HEK293 (cell line): ENCODE measurements at regions not wholly inside any gene's neighbourhood (a gene's known extent, or its start where the extent isn't known, plus 50 kb on each side); places are given as distances from the start of the nearest gene placed in this dataset.

Experiments used
- CTCF ChIA-PET: fragments of 350-600 bp; formaldehyde crosslinking; extraction: SDS; loops from one replicate; lab custom pipeline; 2021; ENCODE audit warnings: antibody characterized with exemption; lab: Yijun Ruan, JAX
- POLR2A ChIA-PET: fragments of 300-600 bp; formaldehyde crosslinking; extraction: SDS; loops from one replicate; lab custom pipeline; 2020; ENCODE audit warnings: antibody characterized with exemption, inconsistent platforms; lab: Yijun Ruan, JAX
- H3K27ac ChIP-seq: fragments of 200-500 bp; sonication (Bioruptor generic); 2 replicates; pipeline ENCODE4 v1.5.1; 2014; ENCODE audit warnings: low read depth, low read length, control low read depth, inconsistent platforms; ENCODE audit errors: extremely low read depth
- H3K36me3 ChIP-seq, 2 experiments: fragments of 200-500 bp in 1 of 2; sonication (Bioruptor generic) in 1 of 2; 1 replicate in 1 of 2; 2 replicates in 1 of 2; pipeline ENCODE4 v1.5.1; 2014 to 2017; ENCODE audit warnings: inconsistent platforms in 2 of 2, low read length in 2 of 2; ENCODE audit not compliant: control insufficient read depth in 2 of 2, insufficient read depth in 1 of 2
- H3K4me1 ChIP-seq: fragments of 200-500 bp; sonication (Bioruptor generic); 2 replicates; pipeline ENCODE4 v1.5.1; 2014; ENCODE audit warnings: mild to moderate bottlenecking, low read length, inconsistent platforms; ENCODE audit not compliant: control insufficient read depth, insufficient read depth
- H3K4me3 ChIP-seq: 2 replicates; pipeline ENCODE4 v1.5.1; 2011; ENCODE audit warnings: low read depth, mild to moderate bottlenecking, control low read depth, low read length, moderate library complexity
- H3K9me3 ChIP-seq: fragments of 200-500 bp; sonication (Bioruptor generic); 2 replicates; pipeline ENCODE4 v1.5.1; 2014; ENCODE audit warnings: low read depth, low read length, inconsistent platforms; ENCODE audit not compliant: control insufficient read depth, insufficient read depth
- EGR2 ChIP-seq: fragments of 450-650 bp; formaldehyde crosslinking; IDR thresholded peaks from 2 replicates; pipeline ENCODE4 v1.5.1; 2016; ENCODE audit warnings: low read depth, missing biosample characterization, missing genetic modification characterization
- ELK4 ChIP-seq: IDR thresholded peaks from 2 replicates; pipeline ENCODE4 v1.6.1; 2011; ENCODE audit warnings: mild to moderate bottlenecking, low read depth, low read length, borderline replicate concordance
- IKZF3 ChIP-seq: fragments of 450-650 bp; IDR thresholded peaks from 2 replicates; pipeline ENCODE4 v1.5.0; 2018; ENCODE audit warnings: missing biosample characterization, mild to moderate bottlenecking, missing genetic modification characterization, moderate library complexity
- INSM2 ChIP-seq: fragments of 450-650 bp; formaldehyde crosslinking; IDR thresholded peaks from 2 replicates; pipeline ENCODE4 v1.5.1; 2016; ENCODE audit warnings: missing biosample characterization, missing genetic modification characterization
- PATZ1 ChIP-seq: fragments of 450-650 bp; formaldehyde crosslinking; IDR thresholded peaks from 2 replicates; pipeline ENCODE4 v1.5.1; 2016; ENCODE audit warnings: missing biosample characterization, missing genetic modification characterization
- PRDM1 ChIP-seq: fragments of 450-650 bp; formaldehyde crosslinking; IDR thresholded peaks from 2 replicates; pipeline ENCODE4; 2016; ENCODE audit warnings: missing biosample characterization, missing genetic modification characterization
- PRDM6 ChIP-seq: fragments of 450-650 bp; formaldehyde crosslinking; IDR thresholded peaks from 2 replicates; pipeline ENCODE4 v1.5.1; 2017; ENCODE audit warnings: missing biosample characterization, missing genetic modification characterization
- ZNF10 ChIP-seq: fragments of 450-650 bp; formaldehyde crosslinking; IDR thresholded peaks from 2 replicates; pipeline ENCODE4 v1.5.1; 2017; ENCODE audit warnings: missing biosample characterization, missing genetic modification characterization
- ZNF114 ChIP-seq: fragments of 450-650 bp; formaldehyde crosslinking; IDR thresholded peaks from 2 replicates; pipeline ENCODE4 v1.5.0; 2017; ENCODE audit warnings: missing biosample characterization, missing genetic modification characterization
- ZNF266 ChIP-seq: fragments of 450-650 bp; formaldehyde crosslinking; IDR thresholded peaks from 2 replicates; pipeline ENCODE4 v1.5.1; 2016; ENCODE audit warnings: missing biosample characterization, missing genetic modification characterization, low read depth
- ZNF311 ChIP-seq: fragments of 450-650 bp; formaldehyde crosslinking; IDR thresholded peaks from 2 replicates; pipeline ENCODE4 v1.5.1; 2017; ENCODE audit warnings: missing biosample characterization, missing genetic modification characterization, borderline replicate concordance
- ZNF362 ChIP-seq: fragments of 450-650 bp; formaldehyde crosslinking; IDR thresholded peaks from 2 replicates; pipeline ENCODE4 v1.5.1; 2016; ENCODE audit warnings: missing biosample characterization, missing genetic modification characterization
- ZNF366 ChIP-seq: fragments of 450-650 bp; formaldehyde crosslinking; conservative IDR thresholded peaks from 2 replicates; pipeline ENCODE4 v1.5.1; 2016; ENCODE audit warnings: missing biosample characterization, missing genetic modification characterization
- ZNF391 ChIP-seq: fragments of 450-650 bp; formaldehyde crosslinking; IDR thresholded peaks from 2 replicates; pipeline ENCODE4 v1.5.1; 2016; ENCODE audit warnings: low read depth, missing biosample characterization, missing genetic modification characterization, borderline replicate concordance
- ZNF549 ChIP-seq: fragments of 450-650 bp; IDR thresholded peaks from 2 replicates; pipeline ENCODE4 v1.5.1; 2018; ENCODE audit warnings: missing biosample characterization, missing genetic modification characterization, mild to moderate bottlenecking, inconsistent platforms, moderate library complexity
- ZNF621 ChIP-seq: fragments of 450-650 bp; formaldehyde crosslinking; IDR thresholded peaks from 2 replicates; pipeline ENCODE4 v1.5.1; 2017; ENCODE audit warnings: missing biosample characterization, missing genetic modification characterization
- ZNF677 ChIP-seq: fragments of 450-650 bp; IDR thresholded peaks from 2 replicates; pipeline ENCODE4 v1.5.0; 2018; ENCODE audit warnings: missing biosample characterization, mild to moderate bottlenecking, missing genetic modification characterization, moderate library complexity
- ZNF830 ChIP-seq: fragments of 450-650 bp; IDR thresholded peaks from 2 replicates; pipeline ENCODE4 v1.5.0; 2018; ENCODE audit warnings: missing biosample characterization, missing genetic modification characterization, low read depth, mild to moderate bottlenecking, moderate library complexity
- ZNF843 ChIP-seq: fragments of 450-650 bp; formaldehyde crosslinking; IDR thresholded peaks from 2 replicates; pipeline ENCODE4 v1.5.1; 2016; ENCODE audit warnings: missing biosample characterization, missing genetic modification characterization
- TF ChIP-seq, protein P1 (sequence below): fragments of 450-650 bp; formaldehyde crosslinking; IDR thresholded peaks from 2 replicates; pipeline ENCODE4 v1.5.1; 2016; ENCODE audit warnings: missing biosample characterization, missing genetic modification characterization

DNA sequence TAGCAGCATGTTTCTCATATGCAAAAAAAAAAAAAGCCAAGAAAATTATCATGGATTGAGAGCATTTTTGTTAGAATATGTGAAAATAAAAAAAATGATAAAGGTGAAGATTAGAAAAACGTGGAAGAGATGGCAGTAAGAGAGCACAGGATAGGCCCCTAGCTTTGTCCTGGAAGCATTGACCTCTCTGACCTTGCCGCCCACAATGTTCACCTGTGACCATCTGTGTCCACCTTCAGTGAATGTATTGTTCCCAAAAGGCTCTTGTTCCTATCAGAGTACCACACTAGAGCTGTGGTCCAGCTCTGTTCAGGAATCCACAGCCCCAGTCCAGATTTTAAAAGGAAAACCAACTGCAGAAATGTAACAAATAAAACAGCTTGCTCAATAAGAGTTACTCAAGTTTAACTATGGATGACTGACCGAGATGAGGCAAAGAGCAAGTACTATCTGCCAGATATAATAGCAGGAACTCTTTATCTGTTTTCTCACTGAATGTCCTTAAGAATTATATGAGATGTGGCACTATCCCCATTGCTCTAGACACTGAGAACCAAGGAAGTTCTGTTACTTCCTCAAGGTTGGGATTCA lies 287.7 kb upstream of the STXBP5 start:
- TF ChIP-seq EGR2 (tag by site-specific recombination) (no peak), PRDM6 (tag by site-specific recombination) (no peak), ZNF843 (no peak), IKZF3 (no peak), ZNF114 (no peak), PATZ1 (tag by site-specific recombination) (no peak), ELK4 (no peak), ZNF677 (tag by site-specific recombination) (no peak), ZNF830 (tag by site-specific recombination) (no peak), ZNF549 (tag by site-specific recombination) (no peak), ZNF391 (tag by site-specific recombination) (no peak), PRDM1 (tag by site-specific recombination) (no peak), ZNF621 (tag by site-specific recombination) (no peak), ZNF266 (tag by site-specific recombination) (no peak), ZNF362 (tag by site-specific recombination) (no peak), ZNF311 (no peak), INSM2 (no peak), ZNF366 (tag by site-specific recombination) (no peak), ZNF10 (no peak)
- TF ChIP-seq, protein P1, sequence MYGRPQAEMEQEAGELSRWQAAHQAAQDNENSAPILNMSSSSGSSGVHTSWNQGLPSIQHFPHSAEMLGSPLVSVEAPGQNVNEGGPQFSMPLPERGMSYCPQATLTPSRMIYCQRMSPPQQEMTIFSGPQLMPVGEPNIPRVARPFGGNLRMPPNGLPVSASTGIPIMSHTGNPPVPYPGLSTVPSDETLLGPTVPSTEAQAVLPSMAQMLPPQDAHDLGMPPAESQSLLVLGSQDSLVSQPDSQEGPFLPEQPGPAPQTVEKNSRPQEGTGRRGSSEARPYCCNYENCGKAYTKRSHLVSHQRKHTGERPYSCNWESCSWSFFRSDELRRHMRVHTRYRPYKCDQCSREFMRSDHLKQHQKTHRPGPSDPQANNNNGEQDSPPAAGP (tag by site-specific recombination): no peak
- CTCF ChIA-PET: interaction anchor here (0.6 kb wide), 1 partner anchor 183 kb away, joined by 3 read pairs; no protein-coding TSS in a partner anchor
- POLR2A ChIA-PET: no interaction called here

More for the DNA sequence above, 287.7 kb upstream of the STXBP5 start:
- no peaks in the 10 kb centered on the region for H3K9me3 ChIP-seq
- no peak overlapping the region for H3K4me3 ChIP-seq
- H3K36me3 ChIP-seq: no peaks in the 10 kb centered on the region
- peaks cover 4% of the 10 kb centered on the region; the same call in 1 of the 2 replicates for H3K4me1 ChIP-seq
- no peak overlapping the region for H3K27ac ChIP-seq
